AG09309 (cell line): ENCODE measurements at regions not wholly inside any gene's neighbourhood (a gene's known extent, or its start where the extent isn't known, plus 50 kb on each side); places are given as distances from the start of the nearest gene placed in this dataset.

ENCODE experiments used
- DNase-seq: peaks from one replicate; pipeline ENCODE4 v3.0.0-alpha.2; 2010; ENCODE audit warnings: low read depth
- H3K4me3 ChIP-seq: 2 replicates; pipeline ENCODE4 v1.5.1; 2011; ENCODE audit warnings: mild to moderate bottlenecking, low read depth, low read length, moderate library complexity; ENCODE audit not compliant: control insufficient read depth
- TF ChIP-seq, protein P1 (sequence below): IDR thresholded peaks from 2 replicates; pipeline ENCODE4 v1.5.1; 2011; ENCODE audit warnings: mild to moderate bottlenecking, low read depth, low read length, inconsistent platforms; ENCODE audit not compliant: insufficient read depth, control insufficient read depth; ENCODE audit errors: missing control alignments

DNA sequence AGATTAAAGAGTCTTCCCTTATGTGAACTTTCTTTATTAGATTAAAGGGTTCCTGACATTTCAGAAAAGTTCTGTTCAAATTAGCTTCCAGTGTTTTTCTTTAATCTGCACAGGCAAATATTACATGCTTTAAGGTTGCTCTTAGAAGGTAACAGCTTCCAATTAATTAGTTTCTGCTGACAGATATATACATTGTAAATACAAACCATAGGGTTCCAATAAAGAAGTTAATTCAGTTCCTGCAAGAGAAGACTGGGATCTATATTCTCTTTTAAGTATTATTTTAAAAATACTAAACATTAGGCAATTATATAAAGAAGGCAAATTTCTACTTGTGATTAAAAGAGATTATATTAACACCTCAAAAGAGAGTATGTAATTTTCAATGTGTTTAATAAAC lies 795.7 kb downstream of the MAT2B start:
- DNase-seq: no peak
- no peak overlapping the region for H3K4me3 ChIP-seq
- TF ChIP-seq, protein P1, sequence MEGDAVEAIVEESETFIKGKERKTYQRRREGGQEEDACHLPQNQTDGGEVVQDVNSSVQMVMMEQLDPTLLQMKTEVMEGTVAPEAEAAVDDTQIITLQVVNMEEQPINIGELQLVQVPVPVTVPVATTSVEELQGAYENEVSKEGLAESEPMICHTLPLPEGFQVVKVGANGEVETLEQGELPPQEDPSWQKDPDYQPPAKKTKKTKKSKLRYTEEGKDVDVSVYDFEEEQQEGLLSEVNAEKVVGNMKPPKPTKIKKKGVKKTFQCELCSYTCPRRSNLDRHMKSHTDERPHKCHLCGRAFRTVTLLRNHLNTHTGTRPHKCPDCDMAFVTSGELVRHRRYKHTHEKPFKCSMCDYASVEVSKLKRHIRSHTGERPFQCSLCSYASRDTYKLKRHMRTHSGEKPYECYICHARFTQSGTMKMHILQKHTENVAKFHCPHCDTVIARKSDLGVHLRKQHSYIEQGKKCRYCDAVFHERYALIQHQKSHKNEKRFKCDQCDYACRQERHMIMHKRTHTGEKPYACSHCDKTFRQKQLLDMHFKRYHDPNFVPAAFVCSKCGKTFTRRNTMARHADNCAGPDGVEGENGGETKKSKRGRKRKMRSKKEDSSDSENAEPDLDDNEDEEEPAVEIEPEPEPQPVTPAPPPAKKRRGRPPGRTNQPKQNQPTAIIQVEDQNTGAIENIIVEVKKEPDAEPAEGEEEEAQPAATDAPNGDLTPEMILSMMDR: no peak

DNA sequence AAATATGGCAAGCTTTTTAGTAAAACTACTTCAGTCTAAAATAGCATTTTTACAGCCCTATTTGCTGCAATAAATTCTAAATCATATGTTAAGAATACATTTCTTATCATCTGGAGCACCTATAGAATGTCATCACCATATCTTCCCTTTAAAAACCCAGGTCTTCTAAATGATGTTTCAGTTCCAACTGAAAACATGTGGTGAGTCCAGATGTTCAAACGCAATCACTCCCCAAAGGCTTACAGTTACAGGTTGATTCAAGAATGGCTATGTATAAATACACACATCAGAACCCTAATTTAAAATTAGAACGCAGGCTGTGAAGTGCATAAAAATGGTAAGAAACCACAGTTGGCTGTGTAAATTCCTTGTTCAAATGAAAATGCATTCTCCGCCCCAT lies 796.3 kb downstream of the MAT2B start:
- no peak for DNase-seq
- H3K4me3 ChIP-seq: no peak overlapping the region

DNA sequence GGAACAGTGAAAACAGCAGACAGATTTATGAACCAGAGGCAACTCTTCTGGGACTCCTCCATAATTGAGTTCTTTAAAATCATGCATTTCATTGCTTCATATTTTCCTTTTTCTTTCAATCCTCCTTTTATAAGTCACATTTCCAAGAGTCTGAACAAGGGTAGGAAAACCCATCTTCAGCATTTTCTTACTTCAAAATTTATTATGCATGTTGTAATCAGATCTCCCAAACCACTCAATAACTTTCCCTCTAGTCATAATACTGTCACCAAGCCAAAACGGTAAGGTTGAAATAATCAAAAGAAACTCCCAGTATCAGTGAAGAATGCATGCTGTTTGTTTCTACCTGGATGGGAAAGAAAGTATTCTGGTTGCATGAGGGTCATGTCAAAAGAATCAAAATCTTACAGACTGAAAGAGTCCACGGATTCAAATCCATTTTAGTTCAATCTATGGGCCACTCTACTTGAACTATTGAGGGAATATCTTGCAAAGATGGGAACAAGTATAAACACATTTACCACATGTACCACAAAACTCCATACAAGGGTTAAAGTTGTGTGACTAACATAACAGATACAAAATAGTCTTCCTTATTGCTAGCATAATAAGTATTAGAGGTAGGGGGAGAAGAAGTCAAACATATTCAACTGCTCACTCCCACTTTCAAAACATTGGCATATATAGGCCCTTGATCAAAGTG lies 797.3 kb downstream of the MAT2B start:
- DNase-seq: no peak
- H3K4me3 ChIP-seq: no peak overlapping the region
- TF ChIP-seq, protein P1: no peak

More for the DNA sequence above, 796.3 kb downstream of the MAT2B start:
- TF ChIP-seq, protein P1: no peak

DNA sequence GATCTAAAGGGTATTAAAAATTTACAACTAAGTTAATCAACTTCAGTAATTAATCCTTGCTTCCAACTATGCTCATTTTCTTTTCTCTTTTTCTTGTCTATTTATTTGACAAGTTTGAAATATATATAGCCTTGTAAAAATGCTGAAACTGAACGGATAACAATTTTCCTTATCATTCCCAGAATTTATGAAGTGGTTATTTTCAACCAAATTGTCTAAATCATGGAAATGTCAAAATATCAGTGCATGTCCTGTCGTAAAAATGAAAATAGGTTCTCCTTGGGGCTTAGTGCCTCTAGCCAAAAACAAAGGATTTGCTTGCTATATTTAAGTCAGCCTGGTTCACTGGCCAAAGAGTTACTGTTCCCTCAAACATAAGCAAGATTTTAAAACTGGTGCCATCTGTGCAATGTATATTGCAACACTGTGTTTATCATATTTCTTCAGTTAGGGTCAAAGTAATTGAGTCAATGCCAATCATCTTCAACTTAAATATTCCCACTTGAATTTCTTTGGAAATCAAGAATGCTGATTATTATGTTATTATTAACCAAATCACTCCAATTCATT lies 798.3 kb downstream of the MAT2B start:
- no peak for DNase-seq
- H3K4me3 ChIP-seq: no peak overlapping the region
- TF ChIP-seq, protein P1: no peak

- TF ChIP-seq, protein P1: no peak
- DNase-seq: no peak
- no peak overlapping the region for H3K4me3 ChIP-seq
Measured at GRCh38 chr5:164306662-164307061, 801.2 kb downstream of the MAT2B start.

DNA sequence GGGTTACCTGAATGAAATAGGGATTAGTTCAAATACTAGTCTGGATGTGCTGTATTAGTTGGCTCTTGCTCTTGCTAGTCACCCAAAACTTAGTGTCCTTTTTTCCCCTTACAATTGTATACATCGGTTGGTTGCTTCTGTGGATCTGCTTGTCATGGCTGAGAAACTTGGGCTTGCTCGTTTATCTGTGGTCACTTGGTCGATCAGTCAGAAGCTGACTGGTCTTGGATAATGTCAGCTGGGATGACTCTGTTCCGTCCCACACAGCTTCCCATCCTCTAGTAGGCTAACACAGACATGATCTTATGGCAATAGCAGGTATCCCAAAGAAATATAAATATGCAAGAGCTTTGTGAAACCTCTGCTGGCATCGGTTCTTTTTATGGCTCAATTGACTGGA lies 807.4 kb downstream of the MAT2B start:
- no peak for DNase-seq
- H3K4me3 ChIP-seq: no peak overlapping the region
- TF ChIP-seq, protein P1: no peak
